ENCODE measurements at regions not wholly inside any gene's neighbourhood (a gene's known extent, or its start where the extent isn't known, plus 50 kb on each side); places are given as distances from the start of the nearest gene placed in this dataset.

DNA sequence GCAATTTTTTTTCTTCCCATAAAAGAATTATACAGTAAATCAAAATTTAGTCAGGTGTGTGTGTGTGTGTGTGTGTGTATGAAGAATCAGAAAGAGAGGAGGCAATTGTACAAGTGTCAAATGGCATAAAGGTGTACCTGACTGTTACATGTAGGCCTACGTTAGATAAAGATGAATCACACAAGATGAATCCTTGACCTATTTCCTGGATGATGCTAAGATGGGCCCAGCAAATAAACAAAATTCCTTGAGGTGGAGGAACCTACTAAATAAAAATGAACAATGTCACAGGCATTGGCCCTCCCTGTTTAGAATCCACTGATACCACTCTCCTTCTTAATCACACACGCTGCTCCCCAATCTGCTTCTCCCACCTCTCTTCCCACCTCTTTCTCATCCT lies 79.7 kb upstream of the LRATD1 start:
- TF ChIP-seq, protein P1, sequence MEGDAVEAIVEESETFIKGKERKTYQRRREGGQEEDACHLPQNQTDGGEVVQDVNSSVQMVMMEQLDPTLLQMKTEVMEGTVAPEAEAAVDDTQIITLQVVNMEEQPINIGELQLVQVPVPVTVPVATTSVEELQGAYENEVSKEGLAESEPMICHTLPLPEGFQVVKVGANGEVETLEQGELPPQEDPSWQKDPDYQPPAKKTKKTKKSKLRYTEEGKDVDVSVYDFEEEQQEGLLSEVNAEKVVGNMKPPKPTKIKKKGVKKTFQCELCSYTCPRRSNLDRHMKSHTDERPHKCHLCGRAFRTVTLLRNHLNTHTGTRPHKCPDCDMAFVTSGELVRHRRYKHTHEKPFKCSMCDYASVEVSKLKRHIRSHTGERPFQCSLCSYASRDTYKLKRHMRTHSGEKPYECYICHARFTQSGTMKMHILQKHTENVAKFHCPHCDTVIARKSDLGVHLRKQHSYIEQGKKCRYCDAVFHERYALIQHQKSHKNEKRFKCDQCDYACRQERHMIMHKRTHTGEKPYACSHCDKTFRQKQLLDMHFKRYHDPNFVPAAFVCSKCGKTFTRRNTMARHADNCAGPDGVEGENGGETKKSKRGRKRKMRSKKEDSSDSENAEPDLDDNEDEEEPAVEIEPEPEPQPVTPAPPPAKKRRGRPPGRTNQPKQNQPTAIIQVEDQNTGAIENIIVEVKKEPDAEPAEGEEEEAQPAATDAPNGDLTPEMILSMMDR (IDR thresholded peaks at IDR 0.05 in 4 of 5, conservative IDR thresholded peaks at IDR 0.05 in 1 of 5) = no peak
- no peak for TF ChIP-seq POLR2A (IDR thresholded peaks at IDR 0.05)

Data from gastrocnemius medialis (tissue), 4 donors.